ENCODE measurements at regions not wholly inside any gene's neighbourhood (a gene's known extent, or its start where the extent isn't known, plus 50 kb on each side); places are given as distances from the start of the nearest gene placed in this dataset.

GRCh38 chr6:150759483-150759882 lies 106.0 kb upstream of the MTHFD1L start:
- TF ChIP-seq FOXM1 (IDR thresholded peaks at IDR 0.05; ENCODE audit: borderline replicate concordance, low read depth) (no peak), TAF1 (IDR thresholded peaks at IDR 0.05; ENCODE audit: low read depth) (no peak)
